ENCODE measurements at regions not wholly inside any gene's neighbourhood (a gene's known extent, or its start where the extent isn't known, plus 50 kb on each side); places are given as distances from the start of the nearest gene placed in this dataset.

DNA sequence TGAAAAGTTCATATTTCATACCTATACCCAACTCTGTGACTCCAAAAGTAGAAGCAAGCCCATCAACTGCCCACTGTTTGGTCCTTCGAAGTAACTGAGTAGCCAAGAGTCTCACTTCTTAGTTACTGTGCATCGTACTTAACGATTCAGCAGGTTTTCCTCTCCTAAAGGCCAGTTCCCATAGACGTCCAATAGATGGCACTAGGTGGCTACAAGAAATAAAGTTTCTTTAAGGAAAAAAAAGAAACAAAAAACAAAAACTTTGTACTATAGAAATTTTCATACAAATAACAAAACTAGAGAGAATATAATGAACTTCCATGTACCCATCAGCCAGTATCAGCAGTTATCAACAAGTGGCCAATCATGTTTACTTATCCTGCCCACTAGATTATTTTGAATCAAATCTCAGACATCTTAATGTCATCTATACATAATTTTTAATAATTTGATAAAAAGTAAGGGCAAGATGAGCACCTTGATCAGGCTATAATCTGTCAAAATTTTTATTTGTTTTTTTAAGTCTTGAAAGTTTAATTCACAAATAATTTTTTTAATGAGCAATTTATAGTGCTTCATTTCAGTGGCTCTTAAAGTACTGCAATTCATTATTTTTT is 63.8 kb upstream of the ACP3 start:
- no peak for DNase-seq (ENCODE audit: low read depth)
- TF ChIP-seq, protein P1, sequence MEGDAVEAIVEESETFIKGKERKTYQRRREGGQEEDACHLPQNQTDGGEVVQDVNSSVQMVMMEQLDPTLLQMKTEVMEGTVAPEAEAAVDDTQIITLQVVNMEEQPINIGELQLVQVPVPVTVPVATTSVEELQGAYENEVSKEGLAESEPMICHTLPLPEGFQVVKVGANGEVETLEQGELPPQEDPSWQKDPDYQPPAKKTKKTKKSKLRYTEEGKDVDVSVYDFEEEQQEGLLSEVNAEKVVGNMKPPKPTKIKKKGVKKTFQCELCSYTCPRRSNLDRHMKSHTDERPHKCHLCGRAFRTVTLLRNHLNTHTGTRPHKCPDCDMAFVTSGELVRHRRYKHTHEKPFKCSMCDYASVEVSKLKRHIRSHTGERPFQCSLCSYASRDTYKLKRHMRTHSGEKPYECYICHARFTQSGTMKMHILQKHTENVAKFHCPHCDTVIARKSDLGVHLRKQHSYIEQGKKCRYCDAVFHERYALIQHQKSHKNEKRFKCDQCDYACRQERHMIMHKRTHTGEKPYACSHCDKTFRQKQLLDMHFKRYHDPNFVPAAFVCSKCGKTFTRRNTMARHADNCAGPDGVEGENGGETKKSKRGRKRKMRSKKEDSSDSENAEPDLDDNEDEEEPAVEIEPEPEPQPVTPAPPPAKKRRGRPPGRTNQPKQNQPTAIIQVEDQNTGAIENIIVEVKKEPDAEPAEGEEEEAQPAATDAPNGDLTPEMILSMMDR (conservative IDR thresholded peaks at IDR 0.05; ENCODE audit: low read depth, low read length) = peak; percentile 87

DNA sequence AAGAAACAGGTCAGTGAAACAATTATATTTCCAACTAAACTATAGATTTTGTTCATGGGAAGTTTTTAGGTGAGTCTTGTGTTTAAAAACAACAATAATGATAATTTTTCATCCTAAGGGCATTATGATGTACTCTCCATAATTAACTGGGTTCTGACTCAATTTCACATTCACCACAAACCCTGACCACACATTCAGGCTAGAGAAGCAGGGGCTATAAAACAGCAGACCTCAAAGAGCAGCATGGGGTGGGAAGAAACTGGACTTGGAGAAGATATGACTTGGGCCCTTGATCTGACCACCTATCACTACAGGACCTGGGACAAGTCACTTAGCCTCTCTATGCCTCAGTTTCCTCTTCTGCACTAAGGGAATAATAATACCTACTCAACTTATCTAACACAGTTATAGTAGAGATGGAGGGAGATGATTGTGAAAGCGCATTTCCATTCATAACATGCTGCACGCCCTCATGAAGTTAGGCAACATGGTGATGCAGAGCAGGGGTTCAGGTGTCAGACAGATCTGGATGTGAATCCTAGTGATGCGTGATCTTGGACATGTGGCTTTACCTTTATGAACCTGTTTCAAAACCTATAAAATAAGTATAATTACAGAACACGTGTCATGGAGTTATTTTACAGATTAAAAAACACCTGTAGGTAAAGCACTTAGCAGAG is 63.0 kb upstream of the ACP3 start:
- no peak overlapping the region for H3K4me3 ChIP-seq (ENCODE audit: low read length)
- DNase-seq (ENCODE audit: low read depth) = no peak
- TF ChIP-seq, protein P1 (conservative IDR thresholded peaks at IDR 0.05; ENCODE audit: low read depth, low read length) = no peak

More for the DNA sequence above, 63.8 kb upstream of the ACP3 start:
- no peak overlapping the region for H3K4me3 ChIP-seq (ENCODE audit: low read length)

DNA sequence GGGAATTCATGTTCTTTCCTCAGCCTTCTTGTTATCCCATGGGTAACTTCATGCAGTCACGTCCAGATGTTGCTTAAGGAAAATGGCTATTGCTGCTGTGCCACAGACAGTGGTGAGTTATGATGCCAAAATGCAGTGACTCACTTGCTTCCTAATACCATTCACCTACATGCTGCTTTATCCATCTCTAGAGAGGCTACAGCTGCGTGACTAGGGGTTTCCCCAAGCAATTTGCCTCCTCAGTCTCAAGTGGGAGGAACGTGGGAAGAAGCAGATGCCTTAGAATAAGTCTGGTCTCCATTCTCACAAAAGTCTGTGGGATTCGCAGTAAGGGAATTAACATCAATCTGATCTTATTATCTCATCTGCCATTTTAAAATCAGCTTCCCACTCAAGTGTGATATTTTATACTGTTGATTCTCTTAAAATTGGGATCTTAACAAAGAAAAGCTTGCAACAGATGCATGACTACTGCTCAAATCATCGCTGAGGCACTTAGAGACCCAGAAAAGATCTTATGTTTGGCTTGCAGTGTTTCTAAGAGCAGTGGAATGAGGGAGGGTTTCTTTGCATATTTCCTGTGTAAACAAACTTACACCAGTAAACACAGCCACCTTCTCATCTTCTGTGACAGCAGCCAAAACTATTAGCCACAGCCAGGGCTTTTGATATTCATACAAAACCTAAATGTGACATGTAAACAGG is 62.0 kb upstream of the ACP3 start:
- TF ChIP-seq, protein P1 (conservative IDR thresholded peaks at IDR 0.05; ENCODE audit: low read depth, low read length) = no peak
- no peak overlapping the region for H3K4me3 ChIP-seq (ENCODE audit: low read length)
- no peak for DNase-seq (ENCODE audit: low read depth)

DNA sequence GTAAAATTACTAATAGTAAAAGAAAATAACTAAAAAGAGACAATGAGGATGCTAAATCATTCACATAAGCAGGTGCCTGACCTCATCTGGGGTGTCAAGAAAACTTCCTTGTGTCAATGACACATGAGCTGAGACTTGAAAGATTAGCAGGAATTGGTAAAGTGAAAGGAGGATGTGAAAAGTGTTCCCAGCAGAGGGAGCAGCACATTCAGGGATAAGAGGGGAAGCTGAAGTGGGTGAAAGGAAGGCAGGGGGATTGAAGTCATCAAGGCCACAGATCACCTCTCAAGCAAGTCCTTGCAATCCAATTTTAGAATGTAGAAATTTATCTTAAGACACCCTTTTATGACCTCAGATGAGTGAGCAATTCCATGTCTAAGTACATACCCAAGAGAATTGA is 60.2 kb upstream of the ACP3 start:
- DNase-seq (ENCODE audit: low read depth) = no peak
- TF ChIP-seq, protein P1 (conservative IDR thresholded peaks at IDR 0.05; ENCODE audit: low read depth, low read length) = peak; percentile 66
- no peak overlapping the region for H3K4me3 ChIP-seq (ENCODE audit: low read length)

DNA sequence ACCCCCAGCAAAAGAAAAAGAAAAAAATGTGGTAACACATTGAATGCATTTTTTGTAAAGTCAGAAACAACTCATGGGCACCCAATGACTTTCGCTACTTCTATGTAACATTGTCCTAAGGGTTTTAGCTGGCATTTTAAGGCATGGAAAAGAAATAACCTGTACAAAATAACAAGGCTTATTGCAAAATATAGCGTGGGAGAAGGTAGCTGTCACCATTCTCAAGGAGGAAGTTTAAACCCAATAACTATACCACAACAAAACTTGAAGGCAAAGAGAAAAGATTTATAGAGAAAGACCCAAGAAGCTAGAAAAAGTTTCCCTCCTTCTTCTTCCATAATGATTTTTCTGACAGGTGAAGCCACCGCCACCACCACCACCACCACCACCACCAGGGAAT is 55.7 kb upstream of the ACP3 start:
- DNase-seq (ENCODE audit: low read depth) = no peak
- TF ChIP-seq, protein P1 (conservative IDR thresholded peaks at IDR 0.05; ENCODE audit: low read depth, low read length) = no peak
- no peak overlapping the region for H3K4me3 ChIP-seq (ENCODE audit: low read length)

DNA sequence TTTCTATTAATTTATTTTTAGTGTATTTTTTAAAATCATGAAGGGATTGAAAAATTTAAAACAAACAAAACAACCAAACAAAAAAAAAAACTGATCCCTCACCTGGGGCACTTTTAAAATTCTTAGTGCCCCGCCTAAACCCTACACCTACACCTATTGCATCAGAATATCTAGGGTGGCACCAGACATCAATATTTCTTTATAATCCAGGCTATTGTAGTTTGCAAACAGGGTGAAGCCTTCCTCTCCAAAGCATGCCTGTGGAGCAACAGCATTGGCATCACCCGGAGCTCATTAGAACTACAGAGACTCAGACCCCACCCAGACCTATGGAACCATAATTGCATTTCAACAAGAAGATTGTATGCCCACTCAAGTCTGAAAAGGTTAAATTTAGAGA is 54.9 kb upstream of the ACP3 start:
- no peak overlapping the region for H3K4me3 ChIP-seq (ENCODE audit: low read length)
- no peak for DNase-seq (ENCODE audit: low read depth)
- TF ChIP-seq, protein P1 (conservative IDR thresholded peaks at IDR 0.05; ENCODE audit: low read depth, low read length) = no peak

Data from retinal pigment epithelial cell (primary cell).